ENCODE measurements at regions not wholly inside any gene's neighbourhood (a gene's known extent, or its start where the extent isn't known, plus 50 kb on each side); places are given as distances from the start of the nearest gene placed in this dataset.
A peak's percentile ranks its signal among the peaks of the same experiment; 100 is the strongest.

- no peak for TF ChIP-seq CTCF (IDR thresholded peaks at IDR 0.05)
- no peak for DNase-seq (ENCODE audit: low spot score)
- H3K27me3 ChIP-seq = no peaks in the 10 kb centered on the region
- H3K4me1 ChIP-seq = no peaks in the 10 kb centered on the region
- no peak overlapping the region for H3K4me3 ChIP-seq
- no peaks in the 10 kb centered on the region for H3K36me3 ChIP-seq
- H3K9me3 ChIP-seq = no peaks in the 10 kb centered on the region
- no peak overlapping the region for H3K27ac ChIP-seq
Measured at GRCh38 chr13:109665781-109666249, 120.6 kb downstream of the IRS2 start.

GRCh38 chr13:109665240-109665639 lies 121.1 kb downstream of the IRS2 start:
- no peak overlapping the region for H3K4me3 ChIP-seq
- H3K9me3 ChIP-seq = no peaks in the 10 kb centered on the region
- no peak for DNase-seq (ENCODE audit: low spot score)
- no peak overlapping the region for H3K27ac ChIP-seq
- H3K27me3 ChIP-seq = no peaks in the 10 kb centered on the region
- H3K4me1 ChIP-seq = no peaks in the 10 kb centered on the region
- TF ChIP-seq CTCF (IDR thresholded peaks at IDR 0.05) = no peak
- H3K36me3 ChIP-seq = no peaks in the 10 kb centered on the region

GRCh38 chr13:109657395-109657794 lies 129.0 kb downstream of the IRS2 start:
- H3K4me3 ChIP-seq = no peak overlapping the region
- no peaks in the 10 kb centered on the region for H3K9me3 ChIP-seq
- H3K27me3 ChIP-seq = no peaks in the 10 kb centered on the region
- peaks cover 0 to 18% of the 10 kb centered on the region in 2 donors for H3K4me1 ChIP-seq
- TF ChIP-seq CTCF (IDR thresholded peaks at IDR 0.05) = no peak
- H3K36me3 ChIP-seq = no peaks in the 10 kb centered on the region
- DNase-seq (ENCODE audit: low spot score) = no peak
- H3K27ac ChIP-seq = no peak overlapping the region

- Histone ChIP-seq H3K4me1 (peaks cover 0 to 18% of the 10 kb centered on the region in 2 donors), H3K27me3 (no peaks in the 10 kb centered on the region), H3K4me3 (no peak overlapping the region), H3K27ac (peak overlapping the region in 1 of 2 donors; percentile 45), H3K36me3 (no peaks in the 10 kb centered on the region), H3K9me3 (no peaks in the 10 kb centered on the region)
- DNase-seq (ENCODE audit: low spot score) = no peak
- no peak for TF ChIP-seq CTCF (IDR thresholded peaks at IDR 0.05)
Measured at GRCh38 chr13:109656206-109656605, 130.2 kb downstream of the IRS2 start.

GRCh38 chr13:109655611-109656010 lies 130.8 kb downstream of the IRS2 start:
- DNase-seq (ENCODE audit: low spot score) = no peak
- Histone ChIP-seq H3K27ac (peak overlapping the region; percentile 5 to 45), H3K4me3 (no peak overlapping the region), H3K9me3 (no peaks in the 10 kb centered on the region), H3K36me3 (no peaks in the 10 kb centered on the region), H3K27me3 (no peaks in the 10 kb centered on the region), H3K4me1 (peaks cover 0 to 18% of the 10 kb centered on the region in 2 donors)
- TF ChIP-seq CTCF (IDR thresholded peaks at IDR 0.05) = no peak

- Histone ChIP-seq H3K9me3 (no peaks in the 10 kb centered on the region), H3K27ac (peak overlapping the region; percentile 5 to 45), H3K36me3 (no peaks in the 10 kb centered on the region), H3K4me1 (peaks cover 0 to 18% of the 10 kb centered on the region in 2 donors), H3K4me3 (no peak overlapping the region), H3K27me3 (no peaks in the 10 kb centered on the region)
- no peak for TF ChIP-seq CTCF (IDR thresholded peaks at IDR 0.05)
- DNase-seq (ENCODE audit: low spot score) = no peak
Measured at GRCh38 chr13:109655206-109655600, 131.2 kb downstream of the IRS2 start.
